ENCODE measurements at regions not wholly inside any gene's neighbourhood (a gene's known extent, or its start where the extent isn't known, plus 50 kb on each side); places are given as distances from the start of the nearest gene placed in this dataset.
A peak's percentile ranks its signal among the peaks of the same experiment; 100 is the strongest.

- no peak for TF ChIP-seq POLR2A (IDR thresholded peaks at IDR 0.05; ENCODE audit: low read length)
- no peak for TF ChIP-seq GATA1 (IDR thresholded peaks at IDR 0.05; ENCODE audit: low read depth, low read length)
- DNase-seq, result no peak
These were observed 173.1 kb downstream of the FTCDNL1 start for GRCh38 chr2:199677881-199678280.

DNA sequence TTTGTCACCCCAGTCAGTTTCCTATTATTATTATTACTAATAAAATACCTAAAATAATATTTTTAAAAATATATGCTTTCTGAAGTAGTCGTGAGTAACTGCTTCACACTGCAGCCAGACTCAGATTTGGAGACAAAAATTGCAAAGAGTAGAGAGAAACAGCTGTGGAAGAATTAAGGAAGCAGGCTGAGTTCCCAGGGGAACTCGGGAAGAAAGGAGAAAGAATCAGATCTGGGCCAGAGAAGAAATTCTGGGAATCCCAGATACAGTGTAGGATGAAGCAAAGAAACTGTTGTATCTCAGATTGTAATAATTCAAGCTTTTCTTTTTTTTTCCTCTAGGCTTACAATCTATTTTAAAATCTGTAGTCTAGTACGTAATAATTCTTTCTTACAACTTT lies 182.3 kb downstream of the FTCDNL1 start:
- DNase-seq, result no peak
- TF ChIP-seq POLR2A (IDR thresholded peaks at IDR 0.05; ENCODE audit: low read length) (no peak), GATA1 (IDR thresholded peaks at IDR 0.05; ENCODE audit: low read depth, low read length) (no peak)

DNA sequence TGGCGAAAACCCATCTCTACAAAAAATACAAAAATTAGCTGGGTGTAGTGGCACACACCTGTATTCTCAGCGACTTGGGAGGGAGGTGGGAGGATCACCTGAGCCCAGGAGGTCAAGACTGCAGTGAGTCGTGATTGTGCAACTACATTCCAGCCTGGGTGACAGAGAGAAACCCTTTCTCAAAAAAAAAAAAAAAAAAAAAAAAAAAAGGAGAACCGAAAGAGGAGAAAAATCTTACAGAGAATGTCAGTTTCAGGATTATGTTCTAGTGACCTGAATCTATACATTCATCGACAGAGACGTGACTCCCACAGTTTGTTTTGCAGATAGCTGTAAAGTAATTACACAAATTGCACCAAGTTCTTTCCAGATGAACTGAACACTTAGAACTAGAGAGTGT lies 187.8 kb downstream of the FTCDNL1 start:
- TF ChIP-seq POLR2A (IDR thresholded peaks at IDR 0.05; ENCODE audit: low read length) (no peak), GATA1 (IDR thresholded peaks at IDR 0.05; ENCODE audit: low read depth, low read length) (no peak)
- DNase-seq, result no peak

DNA sequence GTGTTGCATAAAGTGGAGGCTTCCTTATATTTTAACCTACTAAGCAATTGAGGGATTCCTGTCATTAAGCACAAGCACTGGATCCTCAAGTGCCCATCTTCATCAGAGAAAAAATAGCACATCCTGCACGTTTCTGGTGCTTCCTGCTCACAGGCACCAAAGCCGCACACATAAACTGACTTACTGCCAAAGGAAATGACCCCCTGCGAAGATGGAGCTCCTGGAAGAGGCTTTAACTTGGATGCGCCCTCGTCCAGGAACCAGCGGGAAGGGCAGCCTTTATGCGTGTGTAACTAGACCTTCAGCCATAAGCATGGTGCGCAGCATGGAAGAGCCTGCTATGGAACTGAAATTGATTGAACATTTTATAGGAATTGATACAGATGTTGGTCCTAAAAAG lies 188.7 kb downstream of the FTCDNL1 start:
- DNase-seq, result no peak
- TF ChIP-seq POLR2A (IDR thresholded peaks at IDR 0.05; ENCODE audit: low read length), result no peak
- no peak for TF ChIP-seq GATA1 (IDR thresholded peaks at IDR 0.05; ENCODE audit: low read depth, low read length)

DNA sequence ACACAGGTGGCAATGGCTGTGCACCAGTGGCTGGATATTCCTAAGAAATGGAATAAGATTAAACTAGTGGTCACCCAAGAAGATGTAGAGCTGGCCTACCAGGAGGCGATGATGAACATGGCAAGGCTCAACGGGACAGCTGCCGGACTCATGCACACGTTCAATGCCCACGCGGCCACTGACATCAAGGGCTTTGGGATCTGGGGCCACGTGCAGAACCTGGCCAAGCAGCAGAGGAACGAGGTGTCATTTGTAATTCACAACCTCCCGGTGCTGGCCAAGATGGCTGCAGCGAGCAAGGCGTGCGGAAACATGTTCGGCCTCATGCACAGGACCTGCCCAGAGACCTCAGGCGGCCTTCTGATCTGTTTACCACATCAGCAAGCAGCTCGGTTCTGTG lies 190.8 kb downstream of the FTCDNL1 start:
- no peak for TF ChIP-seq POLR2A (IDR thresholded peaks at IDR 0.05; ENCODE audit: low read length)
- TF ChIP-seq GATA1 (IDR thresholded peaks at IDR 0.05; ENCODE audit: low read depth, low read length), result no peak
- peak in 1 of 2 experiments; percentile 2 for DNase-seq

- peak; percentile 72 to 74 for DNase-seq
- TF ChIP-seq GATA1 (IDR thresholded peaks at IDR 0.05; ENCODE audit: low read depth, low read length) (no peak), POLR2A (IDR thresholded peaks at IDR 0.05; ENCODE audit: low read length) (no peak)
These were observed 191.8 kb downstream of the FTCDNL1 start for GRCh38 chr2:199659207-199659606.

DNA sequence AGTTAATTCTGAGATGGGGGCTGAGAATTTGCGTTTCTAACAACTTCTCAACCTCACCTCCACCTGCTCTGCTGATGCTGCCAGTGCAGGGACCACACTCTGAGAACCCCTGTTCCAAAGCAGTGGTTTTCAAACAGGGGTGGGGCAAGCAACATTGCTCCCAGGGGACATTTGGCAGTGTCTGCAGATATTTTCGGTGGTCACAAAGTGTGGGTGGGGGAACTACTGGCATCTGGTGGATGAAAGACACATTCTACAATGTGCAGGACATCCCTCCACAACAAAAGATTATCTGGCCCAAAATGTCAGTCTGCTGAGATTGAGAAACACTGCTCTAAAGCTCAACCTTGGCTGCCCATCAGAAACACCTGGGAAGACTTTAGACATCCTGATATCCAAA lies 188.7 kb upstream of the SATB2 start:
- DNase-seq, result no peak
- TF ChIP-seq POLR2A (IDR thresholded peaks at IDR 0.05; ENCODE audit: low read length) (no peak), GATA1 (IDR thresholded peaks at IDR 0.05; ENCODE audit: low read depth, low read length) (no peak)

GRCh38 chr2:199631129-199631528 lies 173.4 kb upstream of the SATB2 start:
- DNase-seq, result no peak
- TF ChIP-seq POLR2A (IDR thresholded peaks at IDR 0.05; ENCODE audit: low read length), result no peak
- TF ChIP-seq GATA1 (IDR thresholded peaks at IDR 0.05; ENCODE audit: low read depth, low read length), result no peak

GRCh38 chr2:199629301-199629700 lies 171.6 kb upstream of the SATB2 start:
- no peak for DNase-seq
- TF ChIP-seq POLR2A (IDR thresholded peaks at IDR 0.05; ENCODE audit: low read length), result no peak
- TF ChIP-seq GATA1 (IDR thresholded peaks at IDR 0.05; ENCODE audit: low read depth, low read length), result no peak

DNA sequence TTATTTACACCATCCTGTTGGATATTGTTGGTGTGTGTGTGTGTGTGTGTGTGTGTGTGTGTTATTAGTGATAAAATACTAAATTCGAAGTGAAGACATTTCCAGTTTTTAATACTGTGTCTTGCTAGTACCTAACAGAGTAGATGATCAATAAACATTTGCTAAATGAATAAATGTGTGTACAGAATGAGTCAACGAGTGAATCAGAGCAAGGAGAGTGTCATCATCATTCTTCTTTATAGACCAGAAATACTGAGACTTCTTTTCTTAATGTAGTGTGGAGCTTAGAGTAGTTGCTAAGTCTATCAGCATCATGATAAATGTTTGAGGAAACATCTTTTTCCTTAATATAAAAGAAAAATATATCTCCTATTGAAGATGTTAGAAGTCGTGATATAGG lies 169.7 kb upstream of the SATB2 start:
- TF ChIP-seq POLR2A (IDR thresholded peaks at IDR 0.05; ENCODE audit: low read length) (no peak), GATA1 (IDR thresholded peaks at IDR 0.05; ENCODE audit: low read depth, low read length) (no peak)
- no peak for DNase-seq

- TF ChIP-seq GATA1 (IDR thresholded peaks at IDR 0.05; ENCODE audit: low read depth, low read length) (no peak), POLR2A (IDR thresholded peaks at IDR 0.05; ENCODE audit: low read length) (no peak)
- DNase-seq, result no peak
These were observed 167.2 kb upstream of the SATB2 start for GRCh38 chr2:199624958-199625357.

DNA sequence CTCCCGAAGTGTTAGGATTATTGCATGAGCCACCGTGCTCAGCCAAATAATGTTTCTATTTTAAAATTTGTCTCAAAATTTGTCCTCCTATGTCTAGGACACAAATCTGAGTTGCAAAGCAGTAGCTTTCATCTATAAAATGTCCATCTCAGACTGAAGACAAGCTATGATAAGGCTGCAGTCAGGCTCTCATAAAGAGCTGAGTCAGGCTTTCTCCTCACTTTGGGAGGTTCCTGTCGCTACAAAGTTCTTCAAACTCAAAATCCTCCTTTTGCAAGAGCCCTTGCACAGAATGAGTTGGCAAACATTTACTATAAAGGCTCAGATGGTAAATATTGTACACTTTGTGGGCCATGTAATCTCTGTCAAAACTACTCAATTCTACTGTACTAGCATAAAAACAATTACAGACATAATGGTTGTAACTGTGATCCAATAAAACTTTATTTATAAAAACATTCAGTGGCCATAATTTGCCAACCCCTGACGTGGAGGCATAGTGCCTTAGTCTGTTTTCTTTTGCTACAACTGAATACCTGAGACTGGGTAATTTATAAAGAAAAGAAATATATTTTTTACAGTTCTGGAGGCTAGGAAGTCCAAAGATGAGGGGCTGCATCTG lies 154.9 kb upstream of the SATB2 start:
- DNase-seq, result no peak
- TF ChIP-seq GATA1 (IDR thresholded peaks at IDR 0.05; ENCODE audit: low read depth, low read length) (no peak), POLR2A (IDR thresholded peaks at IDR 0.05; ENCODE audit: low read length) (no peak)

- no peak for TF ChIP-seq GATA1 (IDR thresholded peaks at IDR 0.05; ENCODE audit: low read depth, low read length)
These were observed 150.2 kb upstream of the SATB2 start for GRCh38 chr2:199607914-199608313.

GRCh38 chr2:199606193-199606780 lies 148.5 kb upstream of the SATB2 start:
- no peak for DNase-seq
- TF ChIP-seq POLR2A (IDR thresholded peaks at IDR 0.05; ENCODE audit: low read length) (no peak), GATA1 (IDR thresholded peaks at IDR 0.05; ENCODE audit: low read depth, low read length) (no peak)

More at GRCh38 chr2:199607914-199608313, 150.2 kb upstream of the SATB2 start:
- no peak for DNase-seq

DNA sequence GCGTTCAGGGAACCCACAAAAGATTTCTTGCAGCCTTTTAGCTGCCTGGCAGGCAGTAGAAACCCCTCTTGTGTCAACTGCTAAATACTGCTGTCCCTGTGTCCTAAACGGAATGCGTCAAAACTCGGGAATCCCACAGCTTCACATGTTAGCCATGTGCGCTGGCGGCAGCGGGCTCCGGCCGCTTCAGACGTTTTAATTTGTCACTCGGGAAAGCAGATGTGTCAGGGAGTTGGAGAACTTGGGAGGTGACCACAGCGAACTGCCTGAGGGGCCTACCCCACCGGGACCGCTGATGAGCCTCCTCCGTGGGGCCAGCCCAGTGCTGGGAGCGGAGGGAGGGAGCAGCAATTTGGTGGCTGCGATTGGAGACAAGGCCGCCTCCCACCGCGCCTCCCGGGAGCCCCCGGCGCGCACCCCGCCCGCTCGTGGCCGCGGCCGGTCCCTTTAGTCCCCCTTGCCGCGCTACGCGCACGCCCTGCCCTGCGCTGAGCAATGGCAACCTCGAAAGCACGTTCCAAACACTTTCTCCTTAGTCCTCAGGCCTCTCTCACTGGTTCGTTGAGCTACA lies 146.1 kb upstream of the SATB2 start:
- DNase-seq, result no peak
- TF ChIP-seq POLR2A (IDR thresholded peaks at IDR 0.05; ENCODE audit: low read length), result no peak
- no peak for TF ChIP-seq GATA1 (IDR thresholded peaks at IDR 0.05; ENCODE audit: low read depth, low read length)
